GM13976 (cell line): ENCODE measurements at regions not wholly inside any gene's neighbourhood (a gene's known extent, or its start where the extent isn't known, plus 50 kb on each side); places are given as distances from the start of the nearest gene placed in this dataset.

Experiments used
- DNase-seq: peaks from one replicate; pipeline ENCODE4 v3.0.0; 2012; ENCODE audit warnings: low spot score
- in situ Hi-C: fragments of 300-500 bp; cut with MboI; formaldehyde crosslinking; loops from one replicate; pipeline ENCODE4 v1.12.0; 2022; ENCODE audit warnings: low sequenced_read_pairs, mixed read lengths, inconsistent platforms; ENCODE audit not compliant: unreplicated experiment
- TF ChIP-seq, protein P1 (sequence below): IDR thresholded peaks from 2 replicates; pipeline ENCODE4 v1.5.1; 2012; ENCODE audit warnings: borderline replicate concordance, mild to moderate bottlenecking; ENCODE audit not compliant: insufficient read depth; ENCODE audit errors: extremely low read depth, missing control alignments, control extremely low read depth

GRCh38 chr5:164185000-164185399 is 679.6 kb downstream of the MAT2B start:
- TF ChIP-seq, protein P1, sequence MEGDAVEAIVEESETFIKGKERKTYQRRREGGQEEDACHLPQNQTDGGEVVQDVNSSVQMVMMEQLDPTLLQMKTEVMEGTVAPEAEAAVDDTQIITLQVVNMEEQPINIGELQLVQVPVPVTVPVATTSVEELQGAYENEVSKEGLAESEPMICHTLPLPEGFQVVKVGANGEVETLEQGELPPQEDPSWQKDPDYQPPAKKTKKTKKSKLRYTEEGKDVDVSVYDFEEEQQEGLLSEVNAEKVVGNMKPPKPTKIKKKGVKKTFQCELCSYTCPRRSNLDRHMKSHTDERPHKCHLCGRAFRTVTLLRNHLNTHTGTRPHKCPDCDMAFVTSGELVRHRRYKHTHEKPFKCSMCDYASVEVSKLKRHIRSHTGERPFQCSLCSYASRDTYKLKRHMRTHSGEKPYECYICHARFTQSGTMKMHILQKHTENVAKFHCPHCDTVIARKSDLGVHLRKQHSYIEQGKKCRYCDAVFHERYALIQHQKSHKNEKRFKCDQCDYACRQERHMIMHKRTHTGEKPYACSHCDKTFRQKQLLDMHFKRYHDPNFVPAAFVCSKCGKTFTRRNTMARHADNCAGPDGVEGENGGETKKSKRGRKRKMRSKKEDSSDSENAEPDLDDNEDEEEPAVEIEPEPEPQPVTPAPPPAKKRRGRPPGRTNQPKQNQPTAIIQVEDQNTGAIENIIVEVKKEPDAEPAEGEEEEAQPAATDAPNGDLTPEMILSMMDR = no peak
- DNase-seq = no peak
- in situ Hi-C loops = no loop called here

DNA sequence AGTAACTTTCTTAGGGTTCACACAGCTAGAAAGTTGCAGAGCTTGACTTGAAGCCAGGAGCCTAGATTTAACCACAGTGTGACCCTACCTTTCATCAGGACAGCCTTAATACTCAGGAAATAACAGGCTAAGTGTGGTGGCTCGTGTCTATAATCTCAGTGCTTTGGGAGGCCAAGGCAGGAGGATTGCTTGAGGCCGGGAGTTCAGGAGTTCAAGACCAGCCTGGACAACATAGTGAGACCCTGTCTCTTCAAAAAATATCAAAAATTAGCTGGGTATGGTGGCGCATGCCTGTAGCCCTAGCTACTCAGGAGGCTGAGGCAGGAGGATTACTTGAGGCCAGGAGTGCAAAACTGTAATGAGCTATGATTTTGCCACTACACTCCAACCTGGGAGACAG is 681.1 kb downstream of the MAT2B start:
- no peak for DNase-seq
- in situ Hi-C loops = no loop called here
- TF ChIP-seq, protein P1 = no peak

DNA sequence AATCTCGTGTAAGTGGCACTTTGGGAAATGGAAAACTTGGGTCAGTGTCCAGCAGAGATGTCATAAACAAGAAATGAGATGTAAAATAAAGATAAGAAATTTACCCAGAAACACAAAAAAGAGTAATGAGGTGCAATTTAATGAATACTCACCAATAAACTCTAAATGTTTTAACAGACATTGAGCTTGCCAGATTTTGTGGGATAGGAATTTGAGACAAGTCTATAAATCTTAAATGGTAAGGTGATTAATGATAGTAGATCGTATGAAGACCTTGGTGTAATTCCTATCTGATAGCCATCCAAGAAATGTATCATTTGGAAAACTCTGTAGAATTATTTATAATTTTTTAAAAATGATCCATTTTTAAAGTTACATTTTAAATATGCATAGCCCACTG is 682.4 kb downstream of the MAT2B start:
- no peak for DNase-seq
- in situ Hi-C loops = no loop called here
- TF ChIP-seq, protein P1 = no peak

- in situ Hi-C loops = no loop called here
- no peak for DNase-seq
- TF ChIP-seq, protein P1 = no peak
Measured at GRCh38 chr5:164188733-164189148, 683.3 kb downstream of the MAT2B start.

DNA sequence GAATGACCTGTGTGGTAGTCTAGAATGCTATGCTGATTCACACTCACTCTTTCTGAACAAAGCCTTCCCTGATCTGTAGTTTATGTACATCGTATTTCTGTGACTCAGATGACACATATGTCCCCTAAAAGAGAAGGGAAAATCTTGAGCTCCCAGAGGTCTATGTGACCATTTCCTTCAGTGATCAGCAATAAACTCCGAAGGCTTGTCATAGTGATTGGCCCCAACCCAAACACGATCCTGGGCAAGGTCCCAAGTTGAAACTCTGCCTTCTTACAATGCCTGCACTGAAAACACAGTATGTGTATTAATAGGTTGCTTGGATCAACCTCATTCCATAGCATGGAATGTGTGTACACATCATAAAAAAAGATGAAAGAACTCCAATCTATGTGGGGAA is 685.8 kb downstream of the MAT2B start:
- no peak for DNase-seq
- in situ Hi-C loops = no loop called here
- TF ChIP-seq, protein P1 = no peak

DNA sequence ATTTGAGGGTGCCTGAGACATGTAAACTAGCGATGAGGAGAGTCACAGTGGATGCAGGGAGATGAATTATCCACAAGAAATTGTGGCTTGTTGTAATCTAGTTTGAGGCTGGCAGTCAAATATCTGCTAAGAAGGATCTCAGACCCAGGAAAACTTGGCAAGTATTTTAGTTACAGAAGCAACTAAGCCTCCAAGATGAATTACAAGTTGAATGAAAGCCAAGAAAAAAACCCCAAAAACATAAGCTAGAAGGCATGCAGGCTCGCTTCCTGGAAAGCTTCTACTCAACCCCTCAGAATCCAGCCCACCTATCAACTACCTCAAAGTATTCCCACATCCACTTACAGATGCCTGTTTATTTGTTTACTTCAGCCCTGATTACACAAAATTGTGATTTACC is 696.9 kb downstream of the MAT2B start:
- in situ Hi-C loops = no loop called here
- TF ChIP-seq, protein P1 = no peak
- no peak for DNase-seq
